ENCODE measurements at regions not wholly inside any gene's neighbourhood (a gene's known extent, or its start where the extent isn't known, plus 50 kb on each side); places are given as distances from the start of the nearest gene placed in this dataset.

DNA sequence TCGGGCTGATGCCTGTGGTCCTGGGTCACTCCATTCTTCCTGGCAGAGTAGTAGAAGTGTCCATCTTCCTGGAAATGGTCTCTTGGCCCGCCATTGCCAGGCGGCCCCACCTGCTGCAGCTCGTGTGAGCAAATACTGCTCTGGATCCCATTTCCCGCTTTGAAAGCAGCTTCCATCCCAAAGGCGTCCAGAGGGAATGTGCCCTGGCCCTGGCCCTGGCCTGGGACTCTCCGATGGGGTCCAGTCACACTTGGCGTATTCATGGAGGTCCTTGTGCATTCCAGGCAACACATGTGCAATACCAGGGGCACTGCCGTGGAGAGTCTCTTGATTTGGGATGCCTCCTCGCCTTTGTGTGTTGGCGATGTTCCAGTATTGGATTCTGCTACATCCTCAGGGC, 111.1 kb downstream of the SNRPN start:
- TF ChIP-seq, protein P1, sequence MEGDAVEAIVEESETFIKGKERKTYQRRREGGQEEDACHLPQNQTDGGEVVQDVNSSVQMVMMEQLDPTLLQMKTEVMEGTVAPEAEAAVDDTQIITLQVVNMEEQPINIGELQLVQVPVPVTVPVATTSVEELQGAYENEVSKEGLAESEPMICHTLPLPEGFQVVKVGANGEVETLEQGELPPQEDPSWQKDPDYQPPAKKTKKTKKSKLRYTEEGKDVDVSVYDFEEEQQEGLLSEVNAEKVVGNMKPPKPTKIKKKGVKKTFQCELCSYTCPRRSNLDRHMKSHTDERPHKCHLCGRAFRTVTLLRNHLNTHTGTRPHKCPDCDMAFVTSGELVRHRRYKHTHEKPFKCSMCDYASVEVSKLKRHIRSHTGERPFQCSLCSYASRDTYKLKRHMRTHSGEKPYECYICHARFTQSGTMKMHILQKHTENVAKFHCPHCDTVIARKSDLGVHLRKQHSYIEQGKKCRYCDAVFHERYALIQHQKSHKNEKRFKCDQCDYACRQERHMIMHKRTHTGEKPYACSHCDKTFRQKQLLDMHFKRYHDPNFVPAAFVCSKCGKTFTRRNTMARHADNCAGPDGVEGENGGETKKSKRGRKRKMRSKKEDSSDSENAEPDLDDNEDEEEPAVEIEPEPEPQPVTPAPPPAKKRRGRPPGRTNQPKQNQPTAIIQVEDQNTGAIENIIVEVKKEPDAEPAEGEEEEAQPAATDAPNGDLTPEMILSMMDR (IDR thresholded peaks at IDR 0.05; ENCODE audit: low read depth, low read length), result no peak
- TF ChIP-seq, protein P2, sequence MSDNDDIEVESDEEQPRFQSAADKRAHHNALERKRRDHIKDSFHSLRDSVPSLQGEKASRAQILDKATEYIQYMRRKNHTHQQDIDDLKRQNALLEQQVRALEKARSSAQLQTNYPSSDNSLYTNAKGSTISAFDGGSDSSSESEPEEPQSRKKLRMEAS (IDR thresholded peaks at IDR 0.05; ENCODE audit: low read depth, low read length), result no peak
- TF ChIP-seq POLR2A (IDR thresholded peaks at IDR 0.05; ENCODE audit: extremely low read depth, insufficient read length), result no peak

Measured in NB4 (cell line).